Nephron progenitor cell (in vitro differentiated cells): ENCODE measurements at regions not wholly inside any gene's neighbourhood (a gene's known extent, or its start where the extent isn't known, plus 50 kb on each side); places are given as distances from the start of the nearest gene placed in this dataset.

ENCODE experiments used
- DNase-seq: peaks from one replicate; pipeline ENCODE4 v3.0.0; 2021
- H3K27ac Mint-ChIP-seq: 2 replicates; pipeline ENCODE4 v1.8.0; 2021; ENCODE audit warnings: mild to moderate bottlenecking, moderate library complexity, mixed read lengths
- H3K27me3 Mint-ChIP-seq: 2 replicates; pipeline ENCODE4 v1.8.0; 2021; ENCODE audit warnings: mild to moderate bottlenecking, low read depth, mixed read lengths; ENCODE audit not compliant: poor library complexity
- H3K36me3 Mint-ChIP-seq: 2 replicates; pipeline ENCODE4 v1.8.0; 2021; ENCODE audit warnings: low read depth, mixed read lengths
- H3K4me1 Mint-ChIP-seq: 2 replicates; pipeline ENCODE4 v1.8.0; 2021; ENCODE audit warnings: mixed read lengths
- H3K4me3 Mint-ChIP-seq: 2 replicates; pipeline ENCODE4 v1.8.0; 2021; ENCODE audit warnings: mild to moderate bottlenecking, moderate library complexity, mixed read lengths
- H3K9me3 Mint-ChIP-seq: 2 replicates; pipeline ENCODE4 v1.8.0; 2021; ENCODE audit warnings: mild to moderate bottlenecking, moderate library complexity, mixed read lengths
- TF ChIP-seq, protein P1 (sequence below): fragments of 200-600 bp; sonication (generic); IDR thresholded peaks from 2 replicates; pipeline ENCODE4 v1.5.0; 2021; ENCODE audit warnings: antibody characterized with exemption

DNA sequence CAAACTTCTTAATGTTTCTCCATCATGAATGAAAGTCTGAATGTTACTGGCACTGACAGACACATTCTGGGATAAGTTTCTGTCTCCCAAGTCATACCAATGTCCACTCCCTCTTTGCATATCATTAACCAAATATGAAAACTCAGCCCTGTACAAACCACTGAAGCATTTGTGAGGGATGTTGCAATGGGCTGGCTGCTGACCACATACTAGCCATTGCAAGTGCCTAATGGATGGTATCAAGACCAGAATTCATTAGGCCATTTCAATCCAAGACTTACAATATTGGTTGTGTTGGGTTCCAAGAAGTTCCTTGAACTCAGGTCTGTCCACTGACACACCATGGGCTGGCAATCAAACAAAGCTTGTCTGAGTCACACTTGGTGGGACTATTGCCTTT lies 73.8 kb downstream of the CBLN2 start:
- Mint-ChIP-seq H3K27ac (no peak overlapping the region), H3K4me1 (no peaks in the 10 kb centered on the region), H3K27me3 (no peaks in the 10 kb centered on the region), H3K36me3 (no peaks in the 10 kb centered on the region), H3K4me3 (no peak overlapping the region), H3K9me3 (peaks cover 3% of the 10 kb centered on the region)
- TF ChIP-seq, protein P1, sequence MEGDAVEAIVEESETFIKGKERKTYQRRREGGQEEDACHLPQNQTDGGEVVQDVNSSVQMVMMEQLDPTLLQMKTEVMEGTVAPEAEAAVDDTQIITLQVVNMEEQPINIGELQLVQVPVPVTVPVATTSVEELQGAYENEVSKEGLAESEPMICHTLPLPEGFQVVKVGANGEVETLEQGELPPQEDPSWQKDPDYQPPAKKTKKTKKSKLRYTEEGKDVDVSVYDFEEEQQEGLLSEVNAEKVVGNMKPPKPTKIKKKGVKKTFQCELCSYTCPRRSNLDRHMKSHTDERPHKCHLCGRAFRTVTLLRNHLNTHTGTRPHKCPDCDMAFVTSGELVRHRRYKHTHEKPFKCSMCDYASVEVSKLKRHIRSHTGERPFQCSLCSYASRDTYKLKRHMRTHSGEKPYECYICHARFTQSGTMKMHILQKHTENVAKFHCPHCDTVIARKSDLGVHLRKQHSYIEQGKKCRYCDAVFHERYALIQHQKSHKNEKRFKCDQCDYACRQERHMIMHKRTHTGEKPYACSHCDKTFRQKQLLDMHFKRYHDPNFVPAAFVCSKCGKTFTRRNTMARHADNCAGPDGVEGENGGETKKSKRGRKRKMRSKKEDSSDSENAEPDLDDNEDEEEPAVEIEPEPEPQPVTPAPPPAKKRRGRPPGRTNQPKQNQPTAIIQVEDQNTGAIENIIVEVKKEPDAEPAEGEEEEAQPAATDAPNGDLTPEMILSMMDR: no peak
- no peak for DNase-seq

DNA sequence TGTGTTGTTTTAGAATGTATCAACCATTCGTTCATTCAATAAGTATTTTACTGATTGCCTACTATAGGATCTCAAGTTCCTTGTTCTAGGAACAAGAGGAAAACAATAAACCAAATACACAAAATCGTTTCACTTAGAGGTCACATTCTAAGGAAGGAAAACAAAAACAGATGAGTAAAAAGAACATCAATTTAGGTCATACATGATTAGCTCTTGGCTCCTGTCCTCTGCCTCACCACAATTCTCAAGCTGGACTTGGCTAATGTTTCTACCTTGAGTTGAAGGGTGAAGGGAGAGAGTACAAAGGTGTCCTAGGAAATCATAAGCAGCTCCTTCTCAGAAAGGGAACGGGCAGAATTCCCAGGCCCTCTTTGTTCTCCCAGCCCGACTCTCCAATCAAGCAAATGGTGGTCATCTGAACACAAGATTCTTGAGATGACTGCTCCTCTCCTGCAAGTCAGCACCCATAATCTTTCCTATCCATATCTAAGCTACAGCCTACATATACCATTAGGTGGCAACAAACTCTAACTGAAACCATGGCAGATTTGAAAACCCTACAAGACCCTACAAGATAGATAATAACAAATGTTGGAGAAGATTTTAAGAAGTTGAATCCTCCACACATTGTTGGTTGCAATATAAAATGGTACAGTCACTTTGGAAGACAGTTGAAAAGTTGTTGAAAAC lies 76.0 kb downstream of the CBLN2 start:
- DNase-seq: no peak
- no peaks in the 10 kb centered on the region for H3K4me1 Mint-ChIP-seq
- peaks cover 8% of the 10 kb centered on the region for H3K9me3 Mint-ChIP-seq
- H3K27me3 Mint-ChIP-seq: no peaks in the 10 kb centered on the region
- no peaks in the 10 kb centered on the region for H3K36me3 Mint-ChIP-seq
- TF ChIP-seq, protein P1: no peak
- no peak overlapping the region for H3K27ac Mint-ChIP-seq
- no peak overlapping the region for H3K4me3 Mint-ChIP-seq

DNA sequence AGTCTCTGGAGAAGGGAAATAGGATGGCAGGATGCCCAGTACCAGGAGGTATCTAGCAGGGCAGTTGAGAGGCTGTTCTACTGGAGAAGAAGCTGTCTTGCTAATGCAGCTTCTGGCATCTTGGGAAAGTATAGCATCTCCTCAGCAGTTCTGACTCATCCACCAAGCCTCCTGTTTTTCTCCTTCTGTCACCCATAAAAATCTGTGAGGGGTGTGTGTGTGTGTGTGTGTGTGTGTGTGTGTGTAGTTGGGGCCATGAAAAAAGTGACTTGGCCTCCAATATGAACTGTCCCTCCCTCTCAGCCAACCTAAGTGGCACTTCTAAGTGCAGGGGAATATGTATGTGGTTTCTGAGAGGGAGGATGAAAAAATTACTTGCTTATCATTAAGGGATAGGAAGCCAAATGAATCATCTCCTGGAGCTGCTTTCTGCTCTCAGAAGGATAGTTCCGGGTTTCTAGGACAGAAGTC lies 83.9 kb downstream of the CBLN2 start:
- Mint-ChIP-seq H3K9me3 (peaks cover 6% of the 10 kb centered on the region), H3K36me3 (no peaks in the 10 kb centered on the region), H3K4me3 (no peak overlapping the region), H3K27ac (no peak overlapping the region), H3K27me3 (peaks cover 8% of the 10 kb centered on the region), H3K4me1 (no peaks in the 10 kb centered on the region)
- TF ChIP-seq, protein P1: no peak
- no peak for DNase-seq

DNA sequence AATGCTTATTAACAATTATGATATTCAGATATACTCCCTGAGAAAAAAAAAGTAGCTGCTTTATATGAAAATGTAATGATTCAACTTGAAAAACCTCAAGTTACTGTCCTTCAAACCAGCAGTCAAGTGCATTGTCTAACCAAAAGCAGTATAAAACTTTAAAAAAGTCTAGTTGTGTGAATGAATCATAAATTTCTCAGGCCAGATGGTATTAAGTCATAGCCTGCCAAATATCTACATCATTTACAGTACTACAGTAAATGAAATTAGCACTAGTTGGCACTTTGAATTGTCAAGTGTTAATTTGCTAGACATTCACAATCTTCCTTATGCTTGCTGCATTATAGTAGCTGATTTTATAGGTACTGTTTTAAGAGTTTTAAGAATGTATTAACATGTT lies 85.9 kb downstream of the CBLN2 start:
- Mint-ChIP-seq H3K36me3 (no peaks in the 10 kb centered on the region), H3K4me3 (no peak overlapping the region), H3K27ac (no peak overlapping the region), H3K27me3 (peaks cover 12% of the 10 kb centered on the region), H3K9me3 (peaks cover 3% of the 10 kb centered on the region), H3K4me1 (no peaks in the 10 kb centered on the region)
- TF ChIP-seq, protein P1: no peak
- DNase-seq: no peak

DNA sequence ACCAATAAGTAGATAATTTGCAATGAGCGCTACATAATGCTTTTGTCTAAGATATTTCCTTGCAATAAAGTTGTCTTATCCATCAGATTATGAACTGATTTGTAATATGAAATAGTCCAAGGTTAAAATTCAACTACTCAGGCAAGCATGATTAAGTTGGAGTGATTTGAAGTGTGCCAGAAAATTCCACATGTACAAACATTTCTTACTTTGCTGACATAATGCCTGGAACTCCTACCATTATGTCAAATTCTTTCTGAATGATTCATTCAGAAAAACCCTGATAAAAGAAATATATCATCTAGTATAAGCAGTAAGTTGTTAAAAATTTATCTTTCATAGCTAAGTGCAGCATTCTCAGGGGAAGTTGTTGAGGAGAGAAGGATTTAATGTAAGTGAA lies 87.3 kb downstream of the CBLN2 start:
- H3K27ac Mint-ChIP-seq: no peak overlapping the region
- no peak for DNase-seq

More for the DNA sequence above, 87.3 kb downstream of the CBLN2 start:
- Mint-ChIP-seq H3K9me3 (peaks cover 3% of the 10 kb centered on the region), H3K4me1 (no peaks in the 10 kb centered on the region), H3K27me3 (peaks cover 12% of the 10 kb centered on the region), H3K36me3 (no peaks in the 10 kb centered on the region), H3K4me3 (no peak overlapping the region)
- TF ChIP-seq, protein P1: no peak
